Embryonic facial prominence (tissue), 1 donor: ENCODE measurements at regions not wholly inside any gene's neighbourhood (a gene's known extent, or its start where the extent isn't known, plus 50 kb on each side); places are given as distances from the start of the nearest gene placed in this dataset.

Source experiments
- DNase-seq: peaks from one replicate; pipeline ENCODE4 v3.0.0-alpha.2; 2016; ENCODE audit errors: extremely low spot score

DNA sequence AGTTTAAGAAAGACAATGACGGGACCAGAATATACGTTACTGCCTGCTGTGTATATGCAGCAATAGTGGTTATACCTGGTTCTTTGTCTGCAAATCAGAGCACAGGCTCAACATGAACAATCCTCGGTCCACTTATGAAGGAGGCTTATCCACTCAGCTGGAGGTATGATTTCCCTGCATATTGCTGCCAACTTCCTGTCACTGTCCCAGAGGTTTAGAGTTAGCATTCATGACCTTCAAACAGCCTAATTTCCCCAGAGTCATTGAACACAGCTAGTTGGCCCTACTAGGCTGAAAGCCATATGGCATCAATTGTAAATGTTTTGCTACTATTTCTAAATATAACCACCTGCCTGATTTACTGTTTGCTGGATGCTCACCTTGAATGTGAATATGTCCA is 224.9 kb upstream of the ZNF717 start:
- DNase-seq: no peak

DNA sequence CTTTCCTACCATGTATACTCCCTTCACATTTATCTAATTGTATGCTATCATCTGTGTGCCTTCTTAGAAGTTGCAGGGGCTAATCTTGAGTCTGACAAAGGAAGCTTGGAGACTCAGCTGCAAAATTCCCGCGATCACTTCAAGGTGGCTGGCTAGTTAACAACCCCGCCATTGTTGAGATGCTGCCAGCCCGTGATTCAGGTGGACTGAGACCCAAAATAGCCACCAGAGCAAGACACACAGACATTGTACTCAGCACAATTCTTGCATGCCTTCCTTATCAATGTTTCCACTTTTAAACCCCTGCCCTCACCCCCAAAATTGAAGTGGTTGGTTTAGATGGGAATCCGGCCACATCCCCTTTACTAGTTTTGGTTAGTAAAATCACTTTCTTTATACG is 225.8 kb upstream of the ZNF717 start:
- no peak for DNase-seq

DNA sequence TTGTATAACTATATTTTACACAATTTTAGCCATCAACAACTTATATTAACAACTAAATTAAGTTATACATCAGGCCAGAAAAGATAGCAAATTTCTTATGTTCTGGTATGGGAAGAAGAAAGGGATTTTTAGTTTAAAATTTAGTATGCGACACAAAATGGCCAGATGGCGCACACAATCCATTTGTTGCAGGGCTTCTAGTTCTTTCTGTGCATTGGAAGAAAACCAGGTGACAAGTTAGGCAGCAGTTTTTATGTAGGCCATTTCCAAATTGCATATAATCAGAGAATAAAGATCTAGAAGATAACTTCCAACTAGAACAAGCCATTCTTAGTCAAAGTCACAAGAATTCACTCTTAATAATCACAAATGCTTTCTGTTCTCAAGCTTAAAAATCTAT is 230.1 kb upstream of the ZNF717 start:
- no peak for DNase-seq

DNA sequence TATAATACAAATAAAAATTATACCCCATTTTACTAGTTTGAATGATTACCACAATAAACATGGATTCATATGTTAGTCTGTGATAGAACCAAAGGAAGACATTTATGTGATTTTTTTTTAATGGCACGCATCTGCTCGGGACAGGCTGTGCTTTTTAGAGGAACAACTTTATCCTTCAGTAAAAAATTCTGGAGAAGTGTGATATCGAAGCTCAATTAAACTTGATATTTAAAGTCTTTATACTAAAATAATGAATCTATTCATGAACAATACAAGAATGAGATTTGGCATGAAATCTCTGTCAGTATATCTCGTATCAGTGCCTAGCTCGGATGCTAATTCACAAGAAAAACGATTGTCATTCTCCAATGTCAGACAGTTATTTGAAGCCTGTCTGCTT is 230.8 kb upstream of the ZNF717 start:
- no peak for DNase-seq

DNA sequence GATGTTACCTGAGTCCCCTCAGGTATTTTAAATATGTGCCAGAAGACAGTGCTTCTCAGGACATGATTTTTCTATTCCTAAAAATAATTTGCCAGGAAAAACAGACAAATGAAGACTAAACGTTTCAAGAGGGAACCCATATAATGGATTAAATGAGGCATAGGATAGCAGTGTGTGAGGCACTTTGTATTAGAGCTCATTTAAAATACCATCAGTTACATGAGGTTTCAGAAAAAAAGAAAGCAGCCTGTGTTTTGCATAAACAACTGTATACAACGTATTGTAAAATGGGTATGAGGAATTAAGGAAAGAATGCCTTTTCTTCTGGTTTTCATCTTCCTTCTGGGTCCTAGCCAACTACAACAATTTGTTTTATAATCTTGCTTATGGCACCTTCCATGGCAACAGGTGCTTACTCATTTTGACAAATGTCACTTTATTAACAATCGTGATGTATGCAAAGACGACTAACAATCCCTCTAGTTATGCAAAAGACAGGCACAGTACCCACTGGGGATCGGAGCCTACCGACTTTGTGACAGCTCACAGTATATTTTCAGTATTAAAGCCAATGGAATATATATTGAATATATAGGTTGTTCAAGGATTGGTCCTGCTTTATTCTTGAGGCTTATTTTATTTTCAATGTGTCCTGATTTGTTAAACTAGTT is 231.6 kb upstream of the ZNF717 start:
- DNase-seq: no peak

DNA sequence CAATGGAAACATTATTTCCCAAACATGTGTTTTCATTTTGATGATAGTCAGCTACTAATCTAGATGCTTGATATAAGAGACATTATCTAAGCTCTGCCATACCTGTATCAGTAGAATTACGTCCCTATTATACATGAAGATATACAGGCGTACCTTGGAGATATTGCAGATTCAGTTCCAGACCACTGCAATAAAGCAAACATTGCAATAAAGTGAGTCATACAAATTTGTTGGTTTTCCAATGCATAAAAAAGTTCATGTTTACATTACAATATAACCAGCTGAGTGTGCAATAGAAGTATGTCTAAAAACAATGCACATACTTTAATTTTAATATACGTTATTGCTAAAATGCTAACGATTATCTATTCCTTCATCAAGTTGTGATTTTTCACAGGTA is 236.0 kb upstream of the ZNF717 start:
- DNase-seq: no peak

DNA sequence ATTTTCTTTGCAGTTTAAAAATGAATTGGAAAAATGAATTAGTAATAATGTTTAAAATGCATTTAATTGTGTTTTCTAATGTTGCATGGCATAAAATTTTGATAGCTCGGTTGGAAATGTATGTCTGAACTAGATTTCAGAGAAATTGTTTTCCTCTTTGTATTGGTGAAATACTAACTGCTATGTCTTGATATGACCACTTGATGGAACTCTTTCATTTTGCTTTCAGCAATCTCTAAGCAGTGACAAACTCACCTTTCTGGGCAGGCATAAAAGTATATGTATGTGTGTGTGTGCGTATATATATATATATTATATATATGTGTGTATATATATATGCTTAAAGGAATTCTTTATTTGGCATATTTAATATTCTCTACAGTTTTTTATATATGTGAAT is 239.3 kb upstream of the ZNF717 start:
- DNase-seq: no peak

DNA sequence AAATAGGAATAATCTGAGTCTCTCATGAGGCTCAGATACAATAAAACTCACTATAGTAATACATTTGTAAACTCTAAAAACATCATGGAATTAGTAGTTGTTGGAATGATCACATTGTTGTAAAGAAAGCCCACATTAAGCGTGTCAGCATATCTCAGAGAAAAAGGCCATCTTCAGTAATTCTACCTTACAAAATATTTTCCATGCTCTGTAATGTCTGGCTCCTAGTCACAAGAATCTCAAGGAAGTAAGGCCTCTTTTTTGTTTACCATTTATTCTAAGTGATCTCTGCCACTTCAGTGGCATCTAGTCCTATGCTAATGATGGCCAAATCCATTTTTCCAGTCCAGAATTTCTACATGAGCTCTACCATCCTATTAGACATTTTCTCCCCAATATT is 240.2 kb upstream of the ZNF717 start:
- no peak for DNase-seq

DNA sequence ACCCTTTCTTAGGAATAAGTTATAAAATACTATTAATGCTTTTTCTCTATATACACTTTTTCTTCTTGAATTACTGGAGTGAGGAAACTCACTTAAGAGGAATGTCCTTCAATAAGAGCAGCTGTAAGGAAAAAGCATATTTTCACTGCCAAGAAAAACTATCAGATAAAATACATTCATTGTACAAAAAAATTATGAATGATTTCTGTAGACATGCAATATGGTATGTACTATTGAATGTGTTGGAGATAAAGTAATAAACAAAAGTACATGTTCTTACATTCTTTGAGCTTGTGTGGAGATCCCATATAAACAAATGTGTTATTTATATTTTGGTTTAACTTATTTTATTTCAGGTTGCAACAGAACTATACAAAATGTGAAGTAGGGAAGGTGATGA is 241.0 kb upstream of the ZNF717 start:
- no peak for DNase-seq

DNA sequence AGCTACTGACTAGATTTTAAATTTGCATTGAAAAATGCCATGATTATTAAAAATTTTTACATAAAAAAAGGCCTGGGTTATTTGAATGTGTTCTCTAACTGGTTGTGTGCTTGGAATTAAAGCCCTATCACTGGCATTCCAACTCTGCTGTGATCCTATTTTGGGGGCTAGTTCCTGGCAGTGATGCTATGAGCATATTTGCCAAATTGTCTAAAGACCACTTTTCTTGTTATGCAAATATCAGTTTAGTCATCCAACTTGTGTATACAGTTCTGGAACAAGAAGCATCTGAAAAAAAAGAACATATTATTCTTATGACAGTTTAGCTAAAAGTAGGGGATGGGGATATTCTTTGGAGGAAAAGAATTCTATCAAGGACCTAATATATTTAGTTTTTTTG is 243.4 kb upstream of the ZNF717 start:
- DNase-seq: no peak

DNA sequence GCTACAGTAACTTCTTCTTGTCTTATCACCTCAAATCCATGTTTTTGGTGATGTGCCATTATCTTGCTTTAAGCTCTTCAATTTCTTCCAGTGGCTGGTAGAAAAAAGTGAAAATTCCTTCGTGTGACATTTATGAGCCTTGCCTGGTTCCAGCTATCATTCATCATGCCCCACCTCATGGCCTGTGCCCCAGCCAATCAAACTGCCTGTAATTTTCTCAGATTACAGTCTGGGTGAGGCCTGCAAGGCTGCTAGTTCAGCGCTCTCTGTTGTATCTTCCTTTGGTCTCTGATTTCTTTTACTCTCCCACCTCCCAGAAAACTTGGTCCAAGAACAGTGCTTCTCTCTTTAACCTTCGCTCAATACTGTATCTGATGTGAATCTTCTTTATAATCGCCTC is 249.3 kb upstream of the ZNF717 start:
- DNase-seq: no peak

DNA sequence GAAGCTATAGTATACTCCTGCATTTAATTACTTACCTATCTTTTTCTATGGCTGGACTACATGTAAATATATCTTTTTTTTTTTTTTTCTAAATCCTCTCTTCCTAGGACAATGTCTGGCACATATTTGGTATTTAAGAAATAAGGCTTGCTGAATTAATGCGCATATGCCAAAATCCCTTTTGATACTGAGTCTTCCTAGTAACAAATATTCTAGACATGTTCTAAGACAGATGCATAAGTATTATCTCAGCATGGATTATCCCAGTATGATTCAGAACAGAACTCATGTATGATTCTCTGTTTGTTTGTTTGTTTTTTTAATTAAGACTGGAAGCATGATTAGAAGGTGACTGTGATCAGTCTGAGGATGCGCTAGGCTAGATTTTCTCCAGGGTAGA is 249.8 kb upstream of the ZNF717 start:
- no peak for DNase-seq

DNA sequence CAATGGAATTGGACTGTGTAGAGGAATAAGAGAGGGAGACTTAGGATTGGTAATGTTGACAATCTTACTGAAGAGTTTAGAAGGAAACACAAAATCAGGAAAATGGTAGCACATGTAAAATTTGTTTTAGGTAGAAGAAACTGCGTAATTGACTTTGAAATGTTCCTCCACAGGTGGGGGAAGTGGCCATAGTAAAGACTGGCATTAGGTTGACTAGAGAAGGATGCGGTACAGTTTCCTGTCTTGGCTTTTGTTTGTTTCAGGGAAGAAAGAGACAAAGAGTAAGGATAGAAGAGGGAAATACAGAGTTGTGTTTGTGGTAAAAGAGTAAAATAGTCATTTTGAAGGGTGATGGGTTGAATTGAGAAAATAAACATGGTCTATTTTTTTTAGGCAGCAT is 253.6 kb upstream of the ZNF717 start:
- DNase-seq: no peak

DNA sequence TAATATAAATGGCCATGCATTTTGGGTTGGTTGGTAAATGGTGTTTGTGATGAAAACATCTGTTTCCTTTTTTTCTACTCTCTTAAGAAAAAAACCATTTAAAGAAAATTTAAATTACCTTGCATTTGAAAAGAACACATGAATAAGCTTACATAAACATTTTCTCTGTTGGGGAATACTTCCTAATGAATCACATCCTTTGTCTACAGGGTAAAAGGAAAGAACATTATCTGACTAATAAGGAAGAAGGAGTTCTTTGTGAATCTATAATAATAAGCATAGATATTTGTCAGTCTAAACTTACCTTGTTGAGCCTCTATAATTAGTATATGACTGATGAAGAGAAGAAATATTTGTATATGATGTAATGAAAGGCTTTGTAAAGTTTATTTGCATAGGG is 254.1 kb upstream of the ZNF717 start:
- no peak for DNase-seq

DNA sequence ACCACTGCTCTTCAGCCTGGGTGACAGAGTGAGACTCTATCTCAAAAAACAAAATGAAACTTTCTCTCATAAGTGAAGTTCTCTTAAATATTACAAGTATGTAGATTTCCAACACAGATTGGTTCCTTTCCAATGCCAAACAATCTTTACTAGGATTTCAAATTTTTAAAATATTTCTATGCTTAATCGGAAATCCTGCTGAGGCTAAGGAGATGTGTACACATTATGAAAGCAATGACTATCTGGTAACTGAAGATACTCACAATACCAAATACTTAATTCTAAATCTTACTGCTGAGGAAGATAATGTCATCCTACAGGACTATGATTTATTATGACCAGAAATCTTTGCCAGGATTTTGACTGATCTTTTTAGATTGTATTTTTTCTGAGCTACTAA is 255.6 kb upstream of the ZNF717 start:
- DNase-seq: no peak

DNA sequence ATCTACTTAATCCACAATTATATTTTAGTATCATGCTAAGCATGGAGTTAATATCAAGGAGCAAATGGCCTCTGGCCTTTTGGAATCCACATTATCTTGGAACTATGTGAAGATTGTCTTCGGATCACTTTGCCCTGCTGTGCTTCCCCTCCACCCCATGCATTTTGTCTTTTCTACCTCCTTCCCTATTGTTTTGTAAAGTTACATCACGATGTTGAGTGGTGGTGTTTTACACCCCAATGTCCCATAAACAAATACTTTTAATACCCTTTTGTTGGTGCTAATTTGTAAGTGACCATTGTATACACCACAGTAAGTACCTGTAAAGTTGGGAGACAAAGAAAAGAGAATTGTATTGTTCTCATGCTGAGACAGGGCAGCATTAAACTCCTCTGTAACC is 258.4 kb upstream of the ZNF717 start:
- no peak for DNase-seq

DNA sequence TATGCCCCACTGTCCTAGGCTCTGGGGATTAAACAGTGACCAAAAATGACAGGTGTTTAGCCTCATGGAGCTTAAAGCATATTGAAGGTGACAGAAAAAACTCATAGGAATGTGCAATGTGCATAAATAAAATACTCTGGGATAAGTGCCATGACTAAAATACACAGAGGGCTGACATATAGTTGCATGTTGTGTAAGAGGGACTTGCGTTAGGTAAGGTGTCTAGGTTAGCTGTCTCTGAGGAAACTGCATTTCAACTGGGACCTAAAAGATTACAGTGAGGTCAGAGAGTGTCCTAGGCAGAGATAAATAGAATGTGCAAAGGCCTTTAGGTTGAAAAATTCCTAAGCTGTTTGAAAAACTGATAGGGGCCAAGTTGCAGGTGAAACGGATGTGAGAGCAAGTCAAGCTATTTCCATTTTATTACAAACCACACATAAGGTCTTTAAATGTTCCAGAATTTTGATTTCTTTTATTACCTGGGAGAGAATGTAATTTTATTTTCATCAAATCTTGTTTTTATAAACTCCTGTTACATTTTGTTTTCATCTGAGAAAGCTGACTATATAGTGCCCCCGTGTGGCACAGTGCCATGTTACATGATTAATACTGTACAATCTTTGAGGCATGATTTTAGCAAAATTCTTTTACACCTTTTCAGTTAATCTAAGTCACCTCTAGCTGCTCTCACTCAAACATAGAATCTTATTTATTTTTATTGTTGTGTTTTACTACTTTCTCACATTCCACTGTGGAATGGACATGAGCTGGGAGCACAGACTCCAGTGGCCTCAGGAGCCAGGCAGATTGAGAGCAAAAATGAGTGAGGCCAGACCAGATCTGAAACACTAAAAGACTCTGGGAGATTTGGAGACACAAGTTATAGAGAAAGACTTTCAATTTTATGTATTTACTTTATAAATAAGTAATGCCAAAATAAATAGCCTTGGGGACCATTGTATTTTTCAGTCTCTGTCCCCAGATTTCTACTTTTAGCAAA is 259.6 kb upstream of the ZNF717 start:
- DNase-seq: no peak

DNA sequence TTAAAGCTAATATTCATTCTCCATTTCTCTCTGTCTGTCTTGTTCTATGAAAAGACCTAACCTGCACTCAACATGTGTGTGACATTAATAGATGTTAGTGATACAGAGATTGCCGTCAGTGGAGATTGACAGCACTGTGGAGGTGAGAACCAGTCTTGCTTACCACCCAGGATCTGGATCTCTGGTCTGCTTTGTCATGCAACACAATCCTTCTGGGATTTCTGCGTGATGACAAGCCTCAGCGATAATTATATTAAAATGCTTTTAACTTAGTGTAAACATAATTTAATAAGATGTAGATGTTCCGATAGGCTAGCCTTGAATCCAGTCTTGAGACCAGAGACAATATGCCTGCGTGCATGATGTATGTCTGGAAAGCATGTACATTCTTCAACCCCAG is 262.0 kb upstream of the ZNF717 start:
- no peak for DNase-seq

DNA sequence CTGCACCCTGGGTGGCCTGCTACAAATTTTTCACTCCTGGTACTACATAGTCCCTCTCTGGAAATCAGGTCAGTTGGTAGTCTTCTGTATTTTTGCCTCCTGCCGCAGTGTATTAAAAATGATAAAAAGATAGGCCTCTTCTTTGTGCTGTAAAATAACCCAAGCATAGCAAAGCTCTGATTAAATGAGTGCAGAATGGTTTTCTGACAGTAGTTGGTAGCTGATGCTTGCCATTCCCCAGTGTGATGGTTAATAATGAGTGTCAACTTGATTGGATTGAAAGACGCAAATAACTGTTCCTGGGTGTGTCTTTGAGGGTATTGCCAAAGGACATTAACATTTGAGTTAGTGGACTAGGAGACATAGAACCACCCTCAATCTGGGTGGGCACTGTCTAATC is 264.4 kb upstream of the ZNF717 start:
- no peak for DNase-seq

DNA sequence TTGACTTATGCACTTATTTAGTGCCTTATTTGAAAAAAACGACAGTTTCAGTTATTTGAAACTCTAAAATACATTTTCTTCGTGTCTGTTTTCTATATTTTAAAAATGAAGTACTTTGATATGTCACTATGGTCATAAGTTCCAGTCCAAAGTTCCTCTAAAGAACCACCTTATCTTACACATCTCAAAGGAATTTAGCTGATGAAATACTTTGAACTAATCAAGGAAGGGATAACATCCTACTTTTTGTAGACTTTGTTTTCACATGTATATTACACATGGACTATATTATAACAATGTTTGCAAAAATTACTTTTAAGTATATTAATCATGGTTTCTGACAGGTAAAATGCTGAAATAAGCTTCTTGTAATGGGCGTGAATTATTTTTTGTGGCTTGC is 265.8 kb upstream of the ZNF717 start:
- no peak for DNase-seq

DNA sequence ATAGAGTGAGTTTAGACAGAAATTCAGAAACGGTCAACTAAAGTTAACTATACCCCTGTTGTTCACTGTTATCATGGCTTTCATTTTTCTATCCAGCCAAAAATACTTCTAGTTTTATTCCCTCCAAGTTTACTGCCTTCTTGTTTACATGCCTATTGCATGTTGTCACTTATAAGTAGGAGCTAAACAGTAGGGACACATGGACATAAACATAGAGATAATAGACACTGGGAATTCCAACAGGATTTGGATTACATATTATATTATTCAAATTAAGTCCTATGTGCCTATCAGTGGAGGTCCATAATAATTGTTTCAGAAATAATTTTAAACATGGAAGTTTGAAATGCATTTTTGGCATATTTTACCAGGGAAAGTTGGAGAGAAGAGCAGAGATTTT is 269.1 kb upstream of the ZNF717 start:
- DNase-seq: no peak

DNA sequence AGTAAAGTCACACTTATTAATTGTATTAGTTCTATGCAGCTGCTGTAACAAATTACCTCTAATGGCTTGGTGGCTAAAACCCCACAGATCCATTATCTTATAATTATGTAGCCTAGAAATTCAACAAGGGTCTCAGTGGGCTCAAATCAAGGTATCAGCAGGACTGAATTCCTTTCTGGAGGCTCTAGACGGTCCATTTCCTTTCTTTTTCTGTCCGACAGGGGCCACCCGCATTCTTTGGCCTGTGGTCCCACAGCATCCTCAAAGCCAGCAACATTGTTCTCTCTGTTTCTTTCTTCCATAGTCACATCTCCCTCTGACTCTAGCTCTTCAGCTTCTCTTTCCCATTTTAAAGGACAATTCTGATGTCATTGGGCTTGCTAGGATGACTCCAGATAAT is 276.3 kb upstream of the ZNF717 start:
- DNase-seq: no peak

DNA sequence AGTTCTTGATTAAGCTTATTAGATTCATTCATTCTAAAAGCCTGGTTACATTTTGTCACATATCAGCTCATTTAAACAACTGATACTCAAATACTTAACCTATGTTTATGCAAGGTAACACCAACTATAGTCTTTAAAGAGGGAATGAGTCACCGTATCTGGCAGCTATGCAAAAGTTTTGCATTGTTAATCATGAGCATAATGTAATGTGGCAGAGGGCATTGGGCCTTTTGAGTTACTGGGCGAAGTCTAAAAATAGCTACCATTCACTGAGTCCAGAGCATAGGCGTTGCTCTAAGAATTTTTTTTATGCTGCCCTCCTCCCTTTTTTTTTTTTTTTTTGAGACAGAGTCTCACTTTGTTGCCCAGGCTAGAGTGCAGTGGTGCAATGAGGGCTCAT is 277.7 kb upstream of the ZNF717 start:
- DNase-seq: no peak
